GM18868 (cell line): ENCODE measurements at regions not wholly inside any gene's neighbourhood (a gene's known extent, or its start where the extent isn't known, plus 50 kb on each side); places are given as distances from the start of the nearest gene placed in this dataset.
"Not testable (repeated sequence)": the region's sequence is repeated elsewhere in the genome, so short reads cannot be mapped to it uniquely, and the experiment has no call there.

Source experiments
- ATAC-seq: cut with Tn5 transposase; IDR thresholded peaks from one replicate; pipeline ENCODE4 v1.9.1; 2021; ENCODE audit warnings: mild to moderate bottlenecking, moderate library complexity; ENCODE audit not compliant: unreplicated experiment

GRCh38 chr5:4579679-4580078 is 560.5 kb upstream of the ADAMTS16 start:
- no peak for ATAC-seq

DNA sequence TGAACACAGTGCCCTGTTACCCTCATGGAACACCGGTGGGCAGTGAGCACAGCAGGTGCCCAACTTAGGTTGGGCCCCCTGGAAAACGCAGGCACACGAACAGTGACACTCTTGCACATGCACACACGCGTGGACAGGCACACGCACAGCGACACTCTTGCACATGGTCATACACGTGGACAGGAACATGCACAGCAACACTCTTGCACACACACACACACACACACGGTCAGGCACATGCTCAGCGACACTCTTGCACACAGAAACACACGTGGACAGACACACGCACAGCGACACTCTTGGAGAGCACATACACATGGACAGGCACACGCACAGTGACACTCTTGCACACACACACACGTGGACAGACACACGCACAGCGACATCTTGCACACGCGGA is 559.4 kb upstream of the ADAMTS16 start:
- ATAC-seq, result no peak

GRCh38 chr5:4581289-4581688 is 558.8 kb upstream of the ADAMTS16 start:
- ATAC-seq, result no peak

- ATAC-seq, result no peak
These were observed 555.1 kb upstream of the ADAMTS16 start for GRCh38 chr5:4584982-4585381.

DNA sequence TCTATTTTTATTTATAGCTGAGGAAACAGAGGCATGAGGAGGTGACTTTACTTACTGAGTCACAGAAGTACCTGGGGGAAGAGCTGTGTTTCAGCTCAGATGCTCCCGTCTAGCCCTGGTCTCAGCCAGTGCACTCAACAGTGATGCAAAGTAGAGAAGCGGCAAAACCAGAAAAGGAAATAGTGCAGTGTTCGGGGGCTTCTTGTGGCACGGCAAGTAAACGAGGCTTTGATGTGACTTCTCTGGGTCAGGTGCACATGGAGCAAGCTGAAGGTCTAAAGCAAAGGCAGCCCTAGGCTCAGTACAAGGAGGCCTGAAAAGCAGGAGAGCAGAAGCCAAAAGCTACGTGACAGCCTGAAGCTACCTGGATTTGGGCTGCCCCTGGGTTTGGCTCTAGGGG is 526.7 kb upstream of the ADAMTS16 start:
- ATAC-seq, result no peak

- ATAC-seq, result no peak
These were observed 526.0 kb upstream of the ADAMTS16 start for GRCh38 chr5:4614088-4614487.

- ATAC-seq, result not testable (repeated sequence)
These were observed 524.8 kb upstream of the ADAMTS16 start for GRCh38 chr5:4615369-4615768.

DNA sequence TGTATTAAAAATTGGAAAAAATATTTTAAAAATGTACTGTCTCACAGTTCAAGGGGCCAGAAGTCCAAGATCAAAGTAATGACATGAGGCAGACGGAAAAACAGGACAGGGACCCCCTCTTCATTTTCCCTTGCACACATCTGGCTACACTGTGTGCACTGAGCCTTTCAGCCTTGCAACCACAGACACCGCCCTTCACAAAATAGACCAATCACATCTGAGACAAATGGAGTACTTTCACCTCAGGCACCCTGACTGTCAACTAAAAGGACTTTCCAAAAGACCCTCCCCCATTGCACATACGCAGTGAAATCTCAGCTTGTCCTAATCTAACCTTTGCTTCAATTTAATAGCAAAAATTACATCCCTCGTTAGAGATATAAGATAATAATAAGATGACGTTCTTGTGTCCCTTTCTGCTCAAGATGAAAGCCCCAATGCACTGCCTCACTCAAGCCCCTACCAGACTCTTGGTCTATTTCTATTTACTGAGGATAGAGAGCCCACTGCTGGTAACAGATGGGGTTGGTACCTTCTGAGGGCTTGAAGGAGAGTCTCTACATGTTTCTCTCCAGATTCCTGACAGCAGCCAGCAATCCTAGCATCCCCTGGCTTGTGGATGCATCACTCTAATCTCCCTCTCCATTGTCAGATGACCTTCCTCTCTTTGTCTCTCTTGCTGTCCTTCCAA is 514.8 kb upstream of the ADAMTS16 start:
- ATAC-seq, result no peak

- no peak for ATAC-seq
These were observed 513.0 kb upstream of the ADAMTS16 start for GRCh38 chr5:4627131-4627530.

GRCh38 chr5:4627929-4628328 is 512.2 kb upstream of the ADAMTS16 start:
- no peak for ATAC-seq

GRCh38 chr5:4628645-4629385 is 511.3 kb upstream of the ADAMTS16 start:
- no peak for ATAC-seq

- no peak for ATAC-seq
These were observed 510.1 kb upstream of the ADAMTS16 start for GRCh38 chr5:4630031-4630430.

- no peak for ATAC-seq
These were observed 505.8 kb upstream of the ADAMTS16 start for GRCh38 chr5:4634342-4634741.

GRCh38 chr5:4636378-4636777 is 503.8 kb upstream of the ADAMTS16 start:
- ATAC-seq, result no peak

GRCh38 chr5:4639946-4640345 is 500.2 kb upstream of the ADAMTS16 start:
- ATAC-seq, result no peak

DNA sequence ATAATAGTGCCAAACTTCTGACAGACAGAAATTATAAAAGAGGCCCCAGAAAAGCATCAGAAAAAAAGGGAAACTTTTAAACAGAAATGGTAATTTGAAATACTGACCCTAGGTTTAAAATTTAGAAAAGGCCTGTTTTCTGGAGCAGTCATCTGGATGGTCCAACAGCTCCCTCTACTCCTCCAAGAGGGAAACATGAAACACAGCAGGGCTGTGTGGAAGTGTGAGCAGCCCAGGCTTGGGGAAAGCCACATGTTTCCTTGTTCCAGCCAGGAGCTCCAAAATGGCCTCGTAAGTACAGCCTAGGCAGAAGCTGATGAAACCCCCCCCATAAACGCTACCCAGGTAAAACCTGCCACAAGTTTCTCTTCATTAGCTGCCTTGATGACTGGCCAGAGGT is 499.3 kb upstream of the ADAMTS16 start:
- ATAC-seq, result no peak

- ATAC-seq, result no peak
These were observed 497.6 kb upstream of the ADAMTS16 start for GRCh38 chr5:4642525-4642924.

DNA sequence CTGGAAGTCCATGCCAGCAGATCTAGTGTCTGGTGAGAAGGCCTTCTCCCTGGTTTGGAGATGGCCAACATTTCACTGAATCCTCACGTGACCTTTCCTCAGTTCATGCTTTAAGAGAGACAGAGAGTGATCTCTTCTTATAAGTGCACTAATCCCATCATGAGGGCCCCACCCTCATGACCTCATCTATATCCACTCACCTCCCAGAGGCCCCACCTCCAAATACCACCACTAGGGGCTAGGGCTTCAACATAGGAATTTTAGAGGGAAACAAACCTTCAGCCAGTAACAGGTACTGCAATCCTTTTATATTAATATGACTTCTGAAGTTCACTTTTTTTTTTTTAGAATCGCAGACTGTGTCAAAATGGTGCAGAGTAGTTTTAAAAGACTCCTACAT is 496.9 kb upstream of the ADAMTS16 start:
- ATAC-seq, result no peak

- ATAC-seq, result no peak
These were observed 496.2 kb upstream of the ADAMTS16 start for GRCh38 chr5:4643960-4644359.

GRCh38 chr5:4646715-4647375 is 493.3 kb upstream of the ADAMTS16 start:
- no peak for ATAC-seq

DNA sequence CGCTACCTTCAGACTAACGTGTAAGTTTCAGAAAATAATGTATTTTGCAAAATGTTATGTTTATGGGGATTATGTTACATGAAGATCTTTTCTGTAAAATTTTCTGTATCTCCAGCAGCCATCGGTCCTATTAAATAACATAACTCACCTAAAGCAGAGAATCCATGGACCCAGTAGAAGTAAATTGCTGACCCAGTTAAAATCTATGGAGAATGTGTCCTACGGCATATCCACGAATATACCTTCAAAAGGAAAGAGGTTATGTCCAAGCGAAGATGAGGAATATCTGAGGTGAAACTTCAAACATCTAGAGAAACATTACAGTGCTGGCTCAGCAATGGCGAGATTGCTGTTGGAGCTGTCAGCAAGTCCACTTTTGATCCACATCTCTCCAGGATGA is 492.2 kb upstream of the ADAMTS16 start:
- ATAC-seq, result no peak
